ENCODE measurements at regions not wholly inside any gene's neighbourhood (a gene's known extent, or its start where the extent isn't known, plus 50 kb on each side); places are given as distances from the start of the nearest gene placed in this dataset.

DNA sequence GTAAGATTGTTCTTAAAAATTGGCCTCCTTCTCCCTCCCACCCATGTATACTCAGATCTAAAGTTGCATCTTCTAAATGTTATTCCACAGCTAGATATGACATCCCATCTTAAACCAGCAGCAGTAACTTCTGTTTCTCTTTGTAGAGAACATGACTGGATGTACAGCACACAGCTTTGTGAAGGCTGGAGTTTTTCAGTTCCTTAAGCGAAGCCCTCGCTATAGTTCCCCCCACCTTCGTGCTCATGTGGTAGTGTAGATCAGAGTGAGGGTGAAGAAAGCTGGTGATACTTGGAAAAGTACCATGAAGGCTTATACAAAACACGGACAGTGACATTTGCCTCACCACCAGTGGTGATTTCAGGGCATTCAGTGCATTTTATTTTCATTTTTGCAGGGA, 137.5 kb downstream of the MAT2B start:
- no peak overlapping the region for H3K9ac ChIP-seq (ENCODE audit: insufficient read depth, low read depth, low read length)
- no peak for FAIRE-seq
- no peaks in the 10 kb centered on the region for H3K9me3 ChIP-seq (ENCODE audit: low read length)
- no peaks in the 10 kb centered on the region for H3K79me2 ChIP-seq (ENCODE audit: insufficient read depth, low read length)
- intact Hi-C loops (cut with micrococcal nuclease; ENCODE audit: unreplicated experiment) = no loop called here
- no peak overlapping the region for H3K4me3 ChIP-seq (replicated peaks in 1 of 3; ENCODE audit: insufficient read depth in 1 of 3, low read depth in 2 of 3, low read length in 3 of 3)
- no peak for DNase-seq (ENCODE audit: low spot score)
- no peaks in the 10 kb centered on the region for H3K36me3 ChIP-seq (replicated peaks in 1 of 2; ENCODE audit: control insufficient read depth in 1 of 2, insufficient read depth in 2 of 2, low read length in 2 of 2)
- H3K4me1 ChIP-seq (ENCODE audit: insufficient read depth, low read length) = no peaks in the 10 kb centered on the region
- ChIA-PET CTCF (ENCODE audit: low intra/inter-chr PET ratio, low total read pairs) (no interaction called here), POLR2A (no interaction called here)
- no peak overlapping the region for H3K27ac ChIP-seq (ENCODE audit: extremely low read length, insufficient read depth, low read length)
- H3K4me2 ChIP-seq (ENCODE audit: low read depth, low read length) = no peak overlapping the region
- peaks cover 0 to 2% of the 10 kb centered on the region in 2 experiments; a peak in 1 of 5 replicates for H3K27me3 ChIP-seq (ENCODE audit: control insufficient read depth in 1 of 2, insufficient read depth in 2 of 2, low read length in 2 of 2)
- in situ Hi-C loops (cut with HindIII; ENCODE audit: extremely low pct_ligation_motif_present, low pct_unique_long_range_greater_than_20kb) = no loop called here
- TF ChIP-seq ZKSCAN5 (CRISPR knock-in tag; IDR thresholded peaks at IDR 0.05) (no peak), YY1 (IDR thresholded peaks at IDR 0.05; ENCODE audit: insufficient read depth, insufficient replicate concordance, low read depth, low read length) (no peak)
- 1% methylated on average over 4 of the region's 4 CpGs for WGBS (ENCODE audit: low lambda C conversion rate)
- ATAC-seq = no peak
- no TSS peak for BruUV-seq (replicated peaks)
- H2AFZ ChIP-seq (ENCODE audit: low read length) = no peak overlapping the region
- H4K20me1 ChIP-seq (ENCODE audit: insufficient read depth, low read length) = no peaks in the 10 kb centered on the region

GRCh38 chr5:163645421-163646416, 140.3 kb downstream of the MAT2B start:
- DNase-seq (ENCODE audit: low spot score) (no peak), FAIRE-seq (no peak), ATAC-seq (no peak)
- H3K79me2 ChIP-seq (ENCODE audit: insufficient read depth, low read length) = no peaks in the 10 kb centered on the region
- no TSS peak for BruUV-seq (replicated peaks)
- H3K9me3 ChIP-seq (ENCODE audit: low read length) = no peaks in the 10 kb centered on the region
- CTCF ChIA-PET (ENCODE audit: low intra/inter-chr PET ratio, low total read pairs) = no interaction called here
- no peaks in the 10 kb centered on the region for H4K20me1 ChIP-seq (ENCODE audit: insufficient read depth, low read length)
- H3K4me2 ChIP-seq (ENCODE audit: low read depth, low read length) = no peak overlapping the region
- no peaks in the 10 kb centered on the region for H3K36me3 ChIP-seq (replicated peaks in 1 of 2; ENCODE audit: control insufficient read depth in 1 of 2, insufficient read depth in 2 of 2, low read length in 2 of 2)
- peaks cover 0 to 2% of the 10 kb centered on the region in 2 experiments; a peak in 1 of 5 replicates for H3K27me3 ChIP-seq (ENCODE audit: control insufficient read depth in 1 of 2, insufficient read depth in 2 of 2, low read length in 2 of 2)
- TF ChIP-seq, protein P1, sequence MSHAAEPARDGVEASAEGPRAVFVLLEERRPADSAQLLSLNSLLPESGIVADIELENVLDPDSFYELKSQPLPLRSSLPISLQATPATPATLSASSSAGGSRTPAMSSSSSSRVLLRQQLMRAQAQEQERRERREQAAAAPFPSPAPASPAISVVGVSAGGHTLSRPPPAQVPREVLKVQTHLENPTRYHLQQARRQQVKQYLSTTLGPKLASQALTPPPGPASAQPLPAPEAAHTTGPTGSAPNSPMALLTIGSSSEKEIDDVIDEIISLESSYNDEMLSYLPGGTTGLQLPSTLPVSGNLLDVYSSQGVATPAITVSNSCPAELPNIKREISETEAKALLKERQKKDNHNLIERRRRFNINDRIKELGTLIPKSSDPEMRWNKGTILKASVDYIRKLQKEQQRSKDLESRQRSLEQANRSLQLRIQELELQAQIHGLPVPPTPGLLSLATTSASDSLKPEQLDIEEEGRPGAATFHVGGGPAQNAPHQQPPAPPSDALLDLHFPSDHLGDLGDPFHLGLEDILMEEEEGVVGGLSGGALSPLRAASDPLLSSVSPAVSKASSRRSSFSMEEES (CRISPR knock-in tag; IDR thresholded peaks at IDR 0.05) = no peak
- H3K27ac ChIP-seq (ENCODE audit: extremely low read length, insufficient read depth, low read length) = no peak overlapping the region
- in situ Hi-C loops (cut with HindIII; ENCODE audit: extremely low pct_ligation_motif_present, low pct_unique_long_range_greater_than_20kb) (no loop called here), intact Hi-C loops (cut with micrococcal nuclease; ENCODE audit: unreplicated experiment) (no loop called here)
- H3K4me1 ChIP-seq (ENCODE audit: insufficient read depth, low read length) = peaks cover 8% of the 10 kb centered on the region; the same call in 1 of the 2 replicates
- POLR2A ChIA-PET = no interaction called here
- H3K9ac ChIP-seq (ENCODE audit: insufficient read depth, low read depth, low read length) = no peak overlapping the region
- WGBS (ENCODE audit: low lambda C conversion rate) = 18% methylated on average over 5 of the region's 5 CpGs
- no peak overlapping the region for H3K4me3 ChIP-seq (replicated peaks in 1 of 3; ENCODE audit: insufficient read depth in 1 of 3, low read depth in 2 of 3, low read length in 3 of 3)
- no peak overlapping the region for H2AFZ ChIP-seq (ENCODE audit: low read length)
